Left renal cortex interstitium (tissue), 4 donors: ENCODE measurements at regions not wholly inside any gene's neighbourhood (a gene's known extent, or its start where the extent isn't known, plus 50 kb on each side); places are given as distances from the start of the nearest gene placed in this dataset.
"Not testable (repeated sequence)": the region's sequence is repeated elsewhere in the genome, so short reads cannot be mapped to it uniquely, and the experiment has no call there.

Source experiments
- DNase-seq, 4 donors: peaks; one replicate each; pipeline ENCODE4 v3.0.0-alpha.2; 2013; ENCODE audit warnings: low read depth in 4 of 4, low spot score in 2 of 4, missing footprints in 1 of 4

- not testable (repeated sequence) for DNase-seq
Observed at GRCh38 chr4:10388146-10388545, 69.1 kb downstream of the ZNF518B start.

- no peak for DNase-seq
Observed at GRCh38 chr4:10385994-10386394, 71.2 kb downstream of the ZNF518B start.

- DNase-seq: no peak
Observed at GRCh38 chr4:10384974-10385373, 72.3 kb downstream of the ZNF518B start.

- DNase-seq: no peak
Observed at GRCh38 chr4:10383417-10383816, 73.8 kb downstream of the ZNF518B start.

- DNase-seq: not testable (repeated sequence)
Observed at GRCh38 chr4:10382171-10382570, 75.1 kb downstream of the ZNF518B start.

- no peak for DNase-seq
Observed at GRCh38 chr4:10381146-10381545, 76.1 kb downstream of the ZNF518B start.

- DNase-seq: no peak
Observed at GRCh38 chr4:10380735-10381134, 76.5 kb downstream of the ZNF518B start.

DNA sequence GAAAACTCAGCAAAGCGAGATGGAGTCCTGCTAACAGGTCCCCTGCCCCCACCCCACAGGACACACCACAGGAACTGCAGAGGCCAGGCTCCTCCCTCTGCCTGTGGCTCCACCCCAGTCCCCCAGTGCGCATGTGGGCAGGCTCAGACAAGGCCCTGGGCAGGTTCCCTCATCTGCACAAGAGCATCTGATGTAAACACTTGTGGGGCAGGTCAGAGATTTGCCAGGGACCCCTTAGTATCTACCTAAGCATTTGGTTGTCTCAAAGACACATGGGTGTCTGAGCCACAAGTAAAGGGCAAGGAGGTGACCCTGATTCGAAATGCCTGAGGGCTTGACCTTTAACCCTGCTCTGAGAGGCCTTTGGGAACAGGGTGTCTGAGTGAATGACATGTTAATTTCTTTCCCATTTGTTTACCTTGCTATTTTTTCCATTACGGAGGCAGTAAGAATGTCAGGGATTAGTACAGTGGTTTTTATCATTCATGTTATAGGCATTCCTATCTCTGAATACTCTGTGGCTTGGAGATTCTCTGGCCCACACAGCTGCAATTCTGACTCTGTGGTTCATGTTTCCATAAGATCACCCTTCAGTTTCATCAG lies 85.3 kb downstream of the ZNF518B start:
- DNase-seq: no peak

- DNase-seq: no peak
Observed at GRCh38 chr4:10371121-10371520, 86.1 kb downstream of the ZNF518B start.

DNA sequence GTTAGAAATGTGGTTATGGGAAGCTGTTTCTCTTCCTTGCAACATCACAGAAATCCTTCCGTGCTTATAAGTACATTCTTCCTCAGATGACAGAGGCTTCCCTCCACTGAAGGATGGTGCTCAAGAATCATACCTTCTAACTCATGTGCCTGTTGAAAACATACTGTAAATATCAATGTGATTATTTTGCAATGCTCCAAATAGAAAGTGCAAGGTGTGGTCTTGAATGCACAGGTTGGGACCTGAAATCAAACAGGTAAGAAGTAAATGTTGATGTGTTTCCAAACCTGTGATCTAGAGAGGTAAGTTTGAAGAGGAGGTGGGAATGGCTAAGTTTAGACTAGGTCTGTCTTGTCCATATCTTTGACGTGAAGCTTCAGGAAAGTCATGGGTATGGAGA lies 87.7 kb downstream of the ZNF518B start:
- DNase-seq: no peak

DNA sequence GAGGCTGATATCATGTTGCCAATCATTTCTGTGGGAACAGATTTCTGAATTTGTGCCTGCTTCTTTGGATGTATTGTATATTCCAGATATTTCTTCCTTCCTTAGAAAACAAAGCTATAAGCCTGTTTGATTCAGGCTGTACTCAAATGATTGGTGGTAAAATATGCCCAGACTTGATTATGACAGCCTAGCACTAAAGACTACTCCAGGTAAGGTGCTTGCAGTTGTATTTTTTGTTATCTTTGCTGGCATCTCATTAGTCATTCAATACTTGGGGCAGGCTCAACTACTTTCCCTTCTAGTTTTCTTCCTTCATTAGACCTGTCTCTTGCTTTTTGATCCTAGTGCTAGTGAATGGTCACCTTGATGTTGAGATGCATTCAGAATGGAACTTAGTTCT lies 90.6 kb downstream of the ZNF518B start:
- no peak for DNase-seq

DNA sequence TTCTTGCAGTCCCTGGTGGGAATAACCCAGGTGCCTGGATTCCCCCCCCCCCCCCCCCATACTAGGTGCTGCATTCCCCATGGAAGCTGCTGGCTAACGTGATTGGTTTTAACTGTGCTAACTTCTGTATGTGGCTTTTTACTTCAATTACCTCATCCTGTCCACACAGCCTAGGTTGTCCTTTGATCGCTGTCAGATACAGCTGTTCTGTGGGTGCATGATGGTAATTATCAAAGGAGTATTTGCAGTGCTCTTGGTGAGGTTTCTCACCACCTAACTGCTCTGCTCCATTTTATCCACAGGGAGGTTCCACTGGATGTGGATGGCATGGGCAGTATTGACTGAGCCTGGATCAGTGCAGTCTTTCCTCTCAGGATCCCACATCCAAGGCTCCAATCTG lies 93.0 kb downstream of the ZNF518B start:
- DNase-seq: no peak

DNA sequence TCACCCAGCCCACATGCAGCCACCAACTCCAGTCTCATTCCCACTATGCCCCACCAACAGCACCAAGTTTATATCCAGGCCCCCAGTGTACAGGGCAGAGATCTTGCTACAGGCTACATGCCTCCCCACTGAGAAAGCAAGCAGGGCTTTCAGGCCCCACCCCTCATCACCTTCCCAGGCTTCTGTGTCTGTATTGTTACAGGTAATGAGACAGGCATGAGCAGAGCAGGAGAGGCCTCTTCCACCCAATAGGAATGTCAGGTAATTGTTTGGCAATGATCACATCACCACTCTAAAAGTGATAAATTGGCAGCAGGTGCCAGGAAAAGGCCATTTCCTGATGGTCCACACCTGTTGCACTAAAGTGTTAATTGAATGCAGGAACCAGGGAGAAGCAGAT lies 102.5 kb downstream of the ZNF518B start:
- DNase-seq: no peak

GRCh38 chr4:10354225-10354624 lies 103.0 kb downstream of the ZNF518B start:
- no peak for DNase-seq

DNA sequence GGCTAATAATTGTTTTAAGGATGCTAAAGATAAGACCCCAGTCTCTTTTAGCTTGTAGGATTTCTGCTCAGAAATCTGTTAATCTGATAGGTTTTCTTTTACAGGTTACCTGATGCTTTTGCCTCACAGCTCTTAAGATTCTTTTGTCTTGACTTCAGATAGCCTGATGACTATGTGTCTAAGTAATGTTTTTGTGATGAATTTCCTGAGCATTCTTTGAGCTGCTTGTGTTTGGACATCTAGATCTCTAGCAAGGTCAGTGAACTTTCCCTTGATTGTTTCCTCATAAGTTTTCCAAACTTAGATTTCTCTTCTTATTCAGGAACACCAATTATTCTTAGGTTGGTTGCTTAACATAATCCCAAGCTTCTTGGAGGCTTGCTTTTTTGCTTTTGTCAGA lies 104.1 kb downstream of the ZNF518B start:
- no peak for DNase-seq

DNA sequence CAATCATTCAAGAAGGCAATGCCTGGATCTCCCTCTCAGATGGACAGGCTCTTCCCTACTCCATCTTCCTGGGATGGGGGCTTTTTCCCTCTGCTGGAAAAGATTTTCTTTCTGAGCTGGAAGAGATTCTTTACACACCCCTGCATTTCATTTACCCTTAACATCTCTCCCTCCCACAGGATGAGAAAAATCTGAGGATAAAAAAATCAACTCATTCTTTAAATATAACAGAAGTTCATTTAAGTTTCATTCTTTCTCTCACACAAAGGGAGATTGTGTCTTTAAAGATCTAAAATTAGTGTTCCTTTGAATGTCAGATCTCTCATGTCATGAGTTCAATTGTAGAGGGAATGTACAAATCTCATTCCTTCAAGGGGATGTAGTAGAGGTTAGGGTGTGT lies 109.0 kb downstream of the ZNF518B start:
- no peak for DNase-seq

DNA sequence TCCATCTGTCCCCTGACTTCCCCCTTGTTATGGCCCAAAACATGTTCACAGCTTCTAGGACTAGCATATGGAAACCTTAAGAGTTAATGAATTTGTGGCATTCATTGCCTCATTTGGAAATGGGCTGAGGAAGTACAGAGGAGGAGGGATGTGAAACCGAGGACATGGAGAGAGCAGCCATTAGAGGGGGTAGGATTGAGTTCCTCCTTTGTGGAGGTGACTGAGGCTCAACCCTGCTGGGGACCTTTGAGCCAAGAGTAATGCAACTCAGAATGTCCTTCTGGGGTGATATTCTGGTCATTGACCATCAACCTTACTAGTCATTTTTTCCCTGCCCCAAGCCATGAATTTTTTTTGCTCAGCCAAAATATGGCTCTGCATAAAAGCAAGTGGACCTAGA lies 109.4 kb downstream of the ZNF518B start:
- no peak for DNase-seq

DNA sequence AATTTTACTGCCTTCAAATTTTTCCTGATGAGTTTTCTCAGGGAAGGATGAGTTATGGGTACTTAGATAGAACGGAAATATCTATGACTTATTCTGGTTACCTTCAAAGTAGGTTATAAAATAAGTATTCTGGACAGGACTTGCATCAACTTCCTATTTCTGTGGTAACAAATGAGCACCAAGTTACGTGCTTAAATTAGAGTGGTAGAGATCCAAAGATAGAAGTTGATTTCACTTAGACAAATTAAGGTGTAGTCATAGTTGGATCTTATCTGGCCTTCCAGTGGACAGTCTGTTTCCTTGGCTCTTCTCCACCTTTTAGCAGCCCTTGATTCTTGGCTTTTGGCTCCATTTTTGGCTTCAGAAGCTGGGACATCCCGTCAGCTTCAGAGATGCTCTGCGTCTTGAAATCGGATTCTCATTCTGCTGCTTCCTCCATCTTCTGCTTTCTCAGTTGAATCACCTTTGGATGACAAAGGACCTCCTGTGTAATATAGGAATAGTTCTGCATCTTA lies 109.9 kb downstream of the ZNF518B start:
- DNase-seq: no peak

DNA sequence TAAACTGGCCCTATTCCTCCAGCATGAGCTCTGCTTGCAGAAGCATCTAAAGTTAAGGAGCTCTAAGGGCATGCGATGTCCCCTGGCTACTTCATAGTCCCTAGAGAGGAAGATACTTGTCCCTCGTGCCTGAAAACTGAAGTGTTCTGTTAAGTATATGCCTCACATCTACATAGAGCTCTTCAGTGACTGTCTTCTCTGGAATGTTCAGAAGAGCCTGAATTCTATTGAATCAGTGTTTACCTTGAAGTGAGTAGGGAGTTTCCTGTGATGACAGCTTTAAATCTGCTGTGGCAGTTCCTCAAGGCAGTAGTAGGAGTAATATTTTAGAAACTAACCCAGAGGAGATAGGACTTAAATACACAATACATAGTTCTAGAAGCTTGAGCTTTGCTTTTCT lies 111.2 kb downstream of the ZNF518B start:
- no peak for DNase-seq

DNA sequence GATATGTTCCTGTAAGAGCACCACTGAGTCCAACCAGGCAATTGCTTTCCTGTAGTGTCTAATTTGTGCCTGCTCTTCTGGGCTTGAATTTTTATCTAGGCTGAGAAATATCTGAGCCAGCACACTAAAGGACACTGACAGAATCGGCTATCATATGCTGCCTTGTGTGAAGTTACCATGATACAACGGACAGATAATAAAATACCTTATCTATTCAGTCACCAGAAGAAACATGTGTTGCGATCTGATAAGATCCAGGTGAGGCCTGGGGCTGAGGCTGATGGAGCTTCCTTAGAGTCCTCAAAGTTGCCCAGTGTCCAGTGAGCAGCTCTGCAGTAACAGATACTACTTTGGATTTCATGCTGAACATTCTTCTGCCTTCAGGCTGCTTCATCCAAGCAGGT lies 111.8 kb downstream of the ZNF518B start:
- no peak for DNase-seq

DNA sequence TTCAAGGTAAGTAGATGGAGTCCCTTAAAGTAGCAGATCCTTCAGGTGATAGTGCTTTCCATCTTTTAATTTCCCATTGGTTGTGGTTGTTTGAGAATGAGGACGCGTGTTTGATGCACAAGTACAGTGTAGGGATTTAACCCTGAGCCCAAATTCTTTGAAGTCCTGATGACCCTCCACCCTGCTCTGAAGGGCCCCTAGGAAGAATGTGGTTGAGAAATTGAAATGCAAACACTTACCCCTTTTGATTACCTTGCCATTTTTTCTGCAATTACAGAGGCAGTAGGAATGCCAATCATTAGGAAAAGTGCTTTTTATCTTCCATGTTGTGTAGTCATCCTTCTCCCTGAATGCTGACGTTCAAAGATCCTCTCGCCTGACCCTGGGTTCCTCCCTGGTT lies 112.4 kb downstream of the ZNF518B start:
- DNase-seq: no peak

- no peak for DNase-seq
Observed at GRCh38 chr4:10343656-10344055, 113.6 kb downstream of the ZNF518B start.

GRCh38 chr4:10342866-10343265 lies 114.4 kb downstream of the ZNF518B start:
- no peak for DNase-seq
